GM18520 (cell line): ENCODE measurements at regions not wholly inside any gene's neighbourhood (a gene's known extent, or its start where the extent isn't known, plus 50 kb on each side); places are given as distances from the start of the nearest gene placed in this dataset.

Experiments
- ATAC-seq: cut with Tn5 transposase; IDR thresholded peaks from one replicate; pipeline ENCODE4 v1.9.1; 2021; ENCODE audit not compliant: unreplicated experiment

DNA sequence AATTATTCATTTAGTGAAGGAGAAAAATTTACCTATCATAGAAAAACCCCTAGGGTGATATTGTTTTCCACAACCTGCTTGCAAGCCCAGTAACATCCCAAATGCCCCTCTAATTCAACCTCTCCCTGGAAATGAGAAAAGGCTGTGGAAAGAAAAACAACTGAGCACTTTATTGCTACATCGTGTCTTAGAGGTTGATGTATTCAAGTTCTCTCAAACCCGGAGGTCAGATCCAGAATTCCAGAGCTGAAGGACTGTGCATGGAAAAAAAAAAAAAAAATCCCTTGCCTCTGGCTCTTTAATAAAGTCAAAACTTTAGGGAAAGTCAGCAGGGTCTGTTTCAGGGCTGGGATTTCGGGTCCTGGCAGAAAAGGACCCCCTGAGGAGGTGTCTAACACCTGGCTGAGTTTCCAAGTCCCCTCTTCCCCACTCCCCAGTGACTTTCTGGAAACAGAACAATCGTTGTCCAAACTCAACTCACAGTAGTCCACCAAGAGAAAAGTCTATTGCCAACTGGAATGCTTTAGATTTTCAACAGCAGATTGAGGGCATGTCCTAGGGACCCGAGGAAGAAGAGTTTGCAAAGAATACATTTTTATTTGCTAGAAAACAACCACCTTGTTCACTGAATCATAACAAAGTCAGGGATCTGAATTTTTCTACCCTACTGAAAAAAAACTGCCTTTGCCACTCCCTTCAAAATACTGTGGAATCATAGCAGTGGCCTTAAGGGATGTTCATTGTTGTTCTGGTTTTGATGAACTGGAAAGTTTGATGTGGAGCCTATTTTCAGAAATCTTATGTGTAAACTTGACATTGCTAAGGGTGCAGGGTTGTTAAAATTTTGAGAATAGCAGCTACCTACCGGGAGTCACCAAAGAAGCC lies 207.5 kb upstream of the ADAMTS9 start:
- ATAC-seq, result no peak

GRCh38 chr3:64894006-64894405 lies 206.2 kb upstream of the ADAMTS9 start:
- no peak for ATAC-seq

- ATAC-seq, result no peak
Measured at GRCh38 chr3:64892671-64893309, 205.0 kb upstream of the ADAMTS9 start.

- ATAC-seq, result no peak
Measured at GRCh38 chr3:64891021-64891420, 203.2 kb upstream of the ADAMTS9 start.

GRCh38 chr3:64890466-64890865 lies 202.7 kb upstream of the ADAMTS9 start:
- ATAC-seq, result no peak

DNA sequence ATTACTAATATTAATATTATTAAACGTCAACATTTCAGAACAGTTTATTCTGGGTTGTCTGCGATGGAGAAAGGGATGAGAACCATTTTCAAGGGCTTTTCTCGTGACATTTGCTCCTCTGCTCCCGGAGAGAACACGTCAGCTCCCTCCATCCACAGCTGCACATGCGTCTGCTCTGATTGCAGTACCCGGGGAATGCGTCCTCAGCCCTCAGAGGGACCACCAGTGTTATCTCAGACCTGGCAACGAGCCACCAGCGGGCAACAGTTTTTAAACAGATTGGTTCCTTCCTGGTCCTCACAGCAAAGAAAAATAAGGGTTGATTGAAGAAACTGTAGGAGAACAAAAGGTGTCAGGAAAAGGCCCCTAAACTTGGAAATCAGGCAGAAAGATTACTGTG lies 202.2 kb upstream of the ADAMTS9 start:
- no peak for ATAC-seq

DNA sequence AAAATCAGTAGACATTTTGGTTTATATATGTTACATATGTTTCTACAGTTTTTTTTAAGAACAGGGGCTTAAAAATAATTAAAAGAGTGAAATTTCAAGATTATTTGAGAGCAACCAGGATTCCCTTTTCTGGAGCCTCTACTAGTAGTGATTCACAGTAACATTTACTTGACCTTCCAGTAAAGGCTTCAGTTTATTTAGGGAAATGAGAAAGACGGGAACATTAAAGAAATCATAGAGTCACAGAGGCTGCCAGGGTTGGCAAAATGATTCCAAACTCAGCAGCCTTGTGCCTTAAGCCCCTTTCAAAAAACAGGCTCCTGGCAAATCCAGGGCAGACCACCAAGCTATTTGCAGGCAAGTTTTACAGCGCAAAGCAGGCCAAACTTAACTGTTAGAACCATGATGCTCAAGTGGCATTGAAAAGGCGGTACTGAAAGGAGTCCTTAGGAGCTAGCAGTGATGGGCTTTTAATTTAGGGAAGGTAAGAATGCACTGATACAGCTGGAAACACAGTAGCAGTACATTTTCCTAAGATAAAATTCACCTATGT lies 201.1 kb upstream of the ADAMTS9 start:
- no peak for ATAC-seq

DNA sequence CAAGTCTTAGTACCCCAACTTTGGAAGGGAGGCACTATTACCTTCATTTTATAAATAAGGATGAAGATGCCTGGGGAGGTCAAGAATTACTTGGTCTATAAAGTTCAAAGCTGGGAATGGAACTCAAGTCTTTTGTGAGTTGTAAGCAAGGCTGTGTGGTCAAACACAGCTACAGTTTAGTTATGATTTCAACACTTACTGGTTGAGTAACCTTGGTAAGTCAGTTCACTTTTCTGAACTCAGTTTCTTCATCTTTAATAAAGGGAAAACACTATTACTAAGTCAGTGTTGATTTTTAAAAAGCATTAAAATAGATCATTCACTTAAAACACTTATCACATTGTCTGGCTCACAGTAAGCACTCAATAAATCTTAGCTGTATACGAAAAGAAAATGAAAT lies 200.4 kb upstream of the ADAMTS9 start:
- ATAC-seq, result no peak

DNA sequence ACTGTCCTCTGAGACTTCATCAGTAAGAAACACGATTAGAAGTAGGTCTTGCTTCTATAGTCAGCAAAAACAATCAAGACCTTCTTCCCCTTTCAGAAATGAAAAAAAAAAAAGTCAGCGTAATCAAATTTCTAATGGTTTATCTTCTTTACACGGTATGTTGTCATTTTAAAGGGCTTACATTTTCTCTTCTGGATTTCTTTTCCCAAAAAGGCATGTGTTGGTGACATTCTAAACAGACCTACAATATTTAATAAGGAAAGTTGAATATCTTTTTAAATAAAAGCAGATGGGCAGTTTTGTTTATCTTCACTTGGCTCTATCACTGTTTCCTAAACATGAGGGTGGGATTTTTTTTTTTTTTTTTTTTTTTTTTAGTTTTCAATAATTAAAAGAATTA lies 197.3 kb upstream of the ADAMTS9 start:
- ATAC-seq, result no peak

DNA sequence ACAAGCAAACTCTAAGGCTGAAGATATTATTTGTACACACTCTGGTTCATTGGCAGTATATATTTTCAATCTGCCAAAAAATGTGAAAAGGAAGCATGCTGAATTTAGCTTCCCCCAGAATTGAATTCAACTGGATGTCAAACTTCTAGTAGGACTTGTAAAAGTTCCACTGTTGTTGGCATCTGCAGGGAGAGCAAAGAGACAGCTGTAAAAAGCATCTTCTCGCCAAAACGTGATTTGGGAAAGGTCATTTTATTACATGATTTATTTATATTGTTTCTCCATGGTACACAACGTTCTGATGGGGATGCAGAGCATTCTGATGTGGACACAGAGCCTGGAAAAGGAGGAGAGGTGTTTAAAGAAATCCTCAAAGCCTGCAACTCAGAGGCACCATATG lies 196.7 kb upstream of the ADAMTS9 start:
- no peak for ATAC-seq

DNA sequence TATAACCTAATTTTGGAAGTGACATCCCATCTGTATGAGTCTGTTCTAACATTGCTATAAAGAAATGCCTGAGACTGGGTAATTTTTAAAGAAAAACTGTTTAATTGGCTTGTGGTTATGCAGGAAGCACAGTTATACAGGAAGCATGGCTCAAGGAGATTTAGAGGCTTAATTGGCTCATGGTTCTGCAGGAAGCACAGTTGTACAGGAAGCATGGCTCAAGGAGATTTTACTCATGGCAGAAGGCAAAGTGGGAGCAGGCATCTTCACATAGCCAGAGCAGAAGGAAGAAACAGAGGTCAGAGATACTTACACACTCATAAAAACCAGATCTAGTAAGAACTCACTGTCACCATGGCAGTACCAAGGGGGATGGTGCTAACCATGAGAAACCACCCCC lies 193.1 kb upstream of the ADAMTS9 start:
- no peak for ATAC-seq

GRCh38 chr3:64878362-64878761 lies 190.6 kb upstream of the ADAMTS9 start:
- ATAC-seq, result no peak

GRCh38 chr3:64873400-64873799 lies 185.6 kb upstream of the ADAMTS9 start:
- ATAC-seq, result no peak

DNA sequence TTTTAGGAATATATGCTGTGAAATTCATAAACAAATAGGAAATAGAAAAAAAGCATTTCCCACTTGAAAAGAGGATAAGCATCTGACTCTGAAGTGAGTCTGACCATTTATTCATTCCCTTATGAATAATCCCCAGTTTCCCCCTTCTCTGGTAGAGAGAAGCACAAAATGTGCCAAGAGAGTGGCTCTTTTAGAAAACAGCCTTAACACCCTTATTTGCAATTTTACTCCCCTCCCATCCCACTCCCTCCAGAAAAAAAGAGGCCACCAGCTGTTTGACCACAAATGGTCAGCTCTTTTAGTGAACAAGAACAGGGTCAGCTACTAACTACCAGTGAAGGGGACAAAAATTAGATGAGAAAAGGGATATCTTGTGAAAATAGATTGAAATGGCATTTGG lies 184.5 kb upstream of the ADAMTS9 start:
- no peak for ATAC-seq

DNA sequence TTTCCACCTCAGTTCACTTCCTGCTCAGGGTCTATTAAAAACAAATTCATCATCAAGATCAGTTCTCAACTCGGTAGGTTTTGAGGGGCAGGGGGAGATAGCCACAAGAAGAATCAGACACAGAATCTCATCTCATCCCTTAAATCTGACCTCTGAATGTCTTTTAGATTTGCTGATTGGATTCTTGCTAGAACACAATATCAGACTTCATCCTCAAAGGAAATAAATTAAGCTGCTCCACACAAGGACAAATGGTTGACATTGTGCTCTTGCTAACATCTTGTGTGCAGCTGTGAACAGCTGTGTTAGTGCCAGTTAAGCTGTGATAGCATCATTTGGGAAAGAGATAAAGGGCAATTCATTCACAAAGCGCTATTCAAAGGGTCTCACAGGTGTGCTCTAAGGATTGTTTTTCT lies 184.0 kb upstream of the ADAMTS9 start:
- ATAC-seq, result no peak

DNA sequence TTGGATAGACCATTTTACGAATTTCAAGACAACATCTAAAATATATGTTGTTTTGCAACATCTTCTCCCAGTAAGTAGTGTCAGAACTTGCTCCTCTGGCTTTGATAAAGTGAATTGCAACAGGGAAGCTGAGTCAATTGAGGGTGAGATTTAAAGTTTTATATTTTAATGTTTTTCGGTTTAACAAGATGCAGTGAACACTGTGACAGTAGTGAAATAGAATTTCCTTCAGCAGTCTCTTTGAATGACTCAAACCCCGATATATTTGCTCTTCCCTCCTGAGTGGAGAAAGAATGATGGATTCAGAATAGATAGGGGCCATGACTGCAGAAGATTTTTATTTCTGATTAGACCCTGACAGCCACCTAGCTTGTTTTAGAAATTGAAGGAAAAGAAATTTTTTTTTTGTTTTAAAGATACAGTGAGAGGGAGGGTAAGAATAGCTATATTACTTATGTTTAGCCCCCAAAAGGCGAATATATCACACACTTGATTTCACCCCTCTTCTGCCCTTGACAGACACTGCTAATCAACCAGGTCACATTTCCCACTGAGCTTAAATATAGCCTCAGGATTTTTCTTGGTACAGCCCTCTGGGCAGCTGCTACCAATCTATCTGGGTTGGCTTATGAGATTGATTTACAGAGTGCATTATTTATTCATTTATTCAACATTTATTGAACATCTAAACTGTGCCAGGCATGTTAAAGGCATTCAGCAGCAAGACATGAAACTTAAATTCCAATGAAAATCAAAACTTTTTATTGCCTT lies 183.3 kb upstream of the ADAMTS9 start:
- no peak for ATAC-seq

- ATAC-seq, result no peak
Measured at GRCh38 chr3:64867224-64867623, 179.4 kb upstream of the ADAMTS9 start.

DNA sequence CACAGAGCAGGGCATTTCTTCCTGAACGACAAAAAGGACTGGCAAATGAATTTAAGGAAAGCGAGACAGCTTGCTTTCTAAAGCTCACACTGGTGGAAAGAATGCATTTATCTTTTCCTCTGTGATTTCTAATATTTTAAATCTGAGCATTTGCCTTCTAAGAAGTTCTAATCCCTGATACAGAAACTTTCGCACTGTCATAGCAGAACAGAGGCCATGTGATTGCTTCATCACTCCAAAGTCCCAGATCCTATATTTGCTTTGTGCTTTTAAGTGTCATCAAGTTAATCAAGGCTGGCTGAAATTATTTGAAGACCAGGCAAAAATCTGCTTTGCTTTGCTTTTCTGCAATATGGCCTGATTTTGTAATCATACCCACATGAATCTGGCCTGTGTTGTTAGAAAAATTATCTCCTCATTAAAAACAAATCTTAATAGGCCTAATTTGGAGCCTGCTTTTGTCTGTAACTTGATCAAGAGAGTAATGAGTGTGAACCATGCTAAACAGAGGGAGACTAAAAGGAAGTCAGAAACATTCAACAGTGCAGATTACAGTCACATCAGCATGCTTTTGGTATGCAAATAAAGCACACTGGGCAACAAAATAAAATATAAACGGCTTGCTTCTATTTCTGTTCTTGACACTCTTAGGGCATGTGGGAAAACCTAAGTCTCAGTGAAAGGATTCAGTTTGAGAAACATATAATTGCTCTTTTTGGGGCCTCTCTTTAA lies 178.2 kb upstream of the ADAMTS9 start:
- no peak for ATAC-seq

DNA sequence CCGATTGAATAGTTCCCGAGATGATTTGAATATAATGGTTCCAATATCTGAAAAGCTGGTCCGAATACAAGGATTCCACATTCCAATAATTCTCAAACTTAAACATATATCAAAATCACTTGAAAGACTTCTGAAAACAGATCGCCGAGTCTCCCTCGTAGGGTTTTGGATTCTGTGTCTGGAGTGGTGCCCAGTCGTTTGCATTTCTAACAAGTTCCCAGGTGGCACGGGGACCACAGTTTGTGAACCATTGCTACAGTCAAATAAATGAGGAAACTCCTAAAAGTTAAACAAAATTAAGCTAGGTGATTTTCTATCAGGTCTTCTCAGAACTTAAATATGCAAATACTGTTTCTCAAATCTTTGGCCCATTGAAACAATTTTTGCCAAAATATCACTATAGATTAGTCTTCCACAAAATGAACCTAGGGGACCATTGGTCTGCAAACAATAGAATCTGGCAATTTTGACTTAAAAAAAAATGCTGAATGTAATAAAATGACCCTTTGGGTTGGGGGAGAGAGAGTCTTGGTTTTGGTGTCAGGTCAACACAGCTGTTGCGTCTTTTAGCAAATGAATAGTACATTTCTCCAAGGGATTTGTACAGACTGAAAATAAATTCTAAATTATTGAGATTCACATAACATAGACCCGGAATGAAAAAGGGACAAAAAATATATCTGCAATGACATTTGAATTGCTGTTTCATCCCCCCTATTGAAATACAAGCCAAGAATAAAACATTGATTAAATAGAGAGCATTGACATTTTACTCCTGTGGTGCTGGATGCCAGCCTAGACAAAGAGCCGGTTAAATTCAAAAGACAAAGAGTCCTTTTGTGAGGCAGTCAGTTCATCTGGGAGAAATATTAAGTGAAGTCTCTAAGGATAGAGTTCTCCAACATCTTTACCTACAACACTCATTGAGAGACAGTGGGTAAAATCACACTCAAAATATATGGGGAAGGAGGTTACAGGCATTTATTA lies 175.7 kb upstream of the ADAMTS9 start:
- ATAC-seq, result no peak

- no peak for ATAC-seq
Measured at GRCh38 chr3:64861684-64862083, 173.9 kb upstream of the ADAMTS9 start.
